ENCODE measurements at regions not wholly inside any gene's neighbourhood (a gene's known extent, or its start where the extent isn't known, plus 50 kb on each side); places are given as distances from the start of the nearest gene placed in this dataset.

DNA sequence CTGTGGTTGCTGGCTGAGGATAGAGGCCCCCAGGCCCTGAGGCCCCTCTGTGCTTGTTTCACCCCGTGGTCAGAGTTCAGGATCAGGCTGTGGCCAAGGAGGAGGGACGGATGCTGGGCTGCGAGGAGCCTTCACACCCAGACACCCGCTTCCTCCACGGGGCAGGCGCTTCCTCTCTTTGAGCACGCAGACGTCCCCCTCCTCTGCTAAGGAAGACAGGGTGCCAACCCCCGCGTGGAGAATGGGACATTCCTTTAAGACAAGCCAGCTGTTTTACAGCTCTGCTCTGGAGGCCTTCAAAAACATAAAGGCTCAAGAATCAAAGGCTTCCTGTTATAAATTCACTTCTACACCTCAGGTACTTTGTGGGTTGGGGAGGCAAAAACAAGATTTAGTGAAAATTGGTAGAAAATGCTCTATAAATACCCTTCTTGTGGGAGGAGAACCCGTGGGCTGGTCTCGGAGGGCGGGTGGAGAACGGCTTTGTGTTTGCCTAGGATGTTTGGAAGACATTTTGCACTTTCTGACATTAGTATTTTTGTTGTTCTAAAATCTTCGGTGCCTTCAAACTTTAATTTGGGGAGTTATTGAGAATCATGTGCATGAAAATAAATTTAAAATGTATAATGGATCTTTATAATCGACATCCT is 60.8 kb upstream of the FOXF1 start:
- no peak overlapping the region for H3K27ac ChIP-seq (ENCODE audit: low read length)
- no peaks in the 10 kb centered on the region for H3K9me3 ChIP-seq (ENCODE audit: control insufficient read depth, low read depth, low read length)
- no peaks in the 10 kb centered on the region for H3K27me3 ChIP-seq (ENCODE audit: control insufficient read depth, insufficient read depth, low read length)
- WGBS (ENCODE audit: insufficient coverage, low lambda C conversion rate), result 70% methylated on average over 2 of the region's 16 CpGs
- no peaks in the 10 kb centered on the region for H3K4me1 ChIP-seq (ENCODE audit: control insufficient read depth, insufficient read depth, low read length)
- no peak overlapping the region for H3K4me3 ChIP-seq (ENCODE audit: low read length)
- no peak for DNase-seq
- H3K36me3 ChIP-seq (ENCODE audit: control insufficient read depth, insufficient read depth, low read length), result no peaks in the 10 kb centered on the region

DNA sequence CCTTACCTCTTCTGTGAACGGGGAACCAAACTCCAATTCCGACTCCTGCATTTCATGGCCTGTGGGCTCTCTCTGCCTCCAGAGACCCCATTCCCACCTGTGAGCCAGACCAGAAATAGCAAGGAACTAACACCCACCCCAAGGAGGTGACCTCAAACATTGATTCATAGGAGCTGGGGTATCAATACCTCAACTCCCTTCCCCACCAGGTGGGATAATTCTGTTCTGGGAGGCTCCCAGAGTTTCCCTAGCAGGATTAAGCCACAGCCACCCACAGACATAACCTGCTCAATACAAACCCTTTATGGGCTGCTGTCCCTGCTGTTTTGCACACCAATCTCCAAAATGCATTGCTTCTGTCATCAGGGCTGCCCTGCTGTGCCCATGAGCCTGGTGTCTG is 59.6 kb upstream of the FOXF1 start:
- no peaks in the 10 kb centered on the region for H3K9me3 ChIP-seq (ENCODE audit: control insufficient read depth, low read depth, low read length)
- H3K4me3 ChIP-seq (ENCODE audit: low read length), result no peak overlapping the region
- WGBS (ENCODE audit: insufficient coverage, low lambda C conversion rate), result no CpG with 5 or more reads among the region's 2 CpGs
- no peak overlapping the region for H3K27ac ChIP-seq (ENCODE audit: low read length)
- no peak for DNase-seq
- H3K27me3 ChIP-seq (ENCODE audit: control insufficient read depth, insufficient read depth, low read length), result no peaks in the 10 kb centered on the region
- H3K36me3 ChIP-seq (ENCODE audit: control insufficient read depth, insufficient read depth, low read length), result no peaks in the 10 kb centered on the region
- H3K4me1 ChIP-seq (ENCODE audit: control insufficient read depth, insufficient read depth, low read length), result no peaks in the 10 kb centered on the region

DNA sequence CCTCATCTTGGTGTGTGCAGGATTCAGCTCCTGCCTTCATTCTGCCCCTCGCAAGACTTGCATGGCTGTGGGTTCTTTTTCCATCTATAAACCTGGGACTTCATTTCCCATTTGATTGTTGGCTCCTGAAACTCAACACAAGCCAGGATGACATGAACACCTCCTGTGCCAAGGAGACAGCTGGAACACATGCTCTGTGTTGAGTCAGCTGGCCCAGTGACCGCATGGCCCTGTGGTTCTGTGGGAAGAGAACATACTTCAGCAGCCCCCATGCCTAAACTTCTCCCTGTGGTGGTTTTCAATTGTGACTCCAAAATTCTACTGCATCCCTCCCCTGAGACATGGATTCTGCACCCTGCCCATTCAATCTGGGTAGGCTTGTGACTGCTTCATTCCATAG is 57.9 kb upstream of the FOXF1 start:
- H3K36me3 ChIP-seq (ENCODE audit: control insufficient read depth, insufficient read depth, low read length), result no peaks in the 10 kb centered on the region
- H3K27ac ChIP-seq (ENCODE audit: low read length), result no peak overlapping the region
- no CpG with 5 or more reads among the region's 2 CpGs for WGBS (ENCODE audit: insufficient coverage, low lambda C conversion rate)
- no peak overlapping the region for H3K4me3 ChIP-seq (ENCODE audit: low read length)
- no peaks in the 10 kb centered on the region for H3K4me1 ChIP-seq (ENCODE audit: control insufficient read depth, insufficient read depth, low read length)
- no peak for DNase-seq
- H3K9me3 ChIP-seq (ENCODE audit: control insufficient read depth, low read depth, low read length), result no peaks in the 10 kb centered on the region
- H3K27me3 ChIP-seq (ENCODE audit: control insufficient read depth, insufficient read depth, low read length), result peaks cover 2% of the 10 kb centered on the region

- Histone ChIP-seq H3K36me3 (ENCODE audit: control insufficient read depth, insufficient read depth, low read length) (no peaks in the 10 kb centered on the region), H3K27me3 (ENCODE audit: control insufficient read depth, insufficient read depth, low read length) (peaks cover 3% of the 10 kb centered on the region), H3K4me3 (ENCODE audit: low read length) (no peak overlapping the region), H3K9me3 (ENCODE audit: control insufficient read depth, low read depth, low read length) (no peaks in the 10 kb centered on the region), H3K27ac (ENCODE audit: low read length) (no peak overlapping the region), H3K4me1 (ENCODE audit: control insufficient read depth, insufficient read depth, low read length) (no peaks in the 10 kb centered on the region)
- WGBS (ENCODE audit: insufficient coverage, low lambda C conversion rate), result no CpG with 5 or more reads among the region's 10 CpGs
- no peak for DNase-seq
Measured at GRCh38 chr16:86455116-86455515, 55.2 kb upstream of the FOXF1 start.

DNA sequence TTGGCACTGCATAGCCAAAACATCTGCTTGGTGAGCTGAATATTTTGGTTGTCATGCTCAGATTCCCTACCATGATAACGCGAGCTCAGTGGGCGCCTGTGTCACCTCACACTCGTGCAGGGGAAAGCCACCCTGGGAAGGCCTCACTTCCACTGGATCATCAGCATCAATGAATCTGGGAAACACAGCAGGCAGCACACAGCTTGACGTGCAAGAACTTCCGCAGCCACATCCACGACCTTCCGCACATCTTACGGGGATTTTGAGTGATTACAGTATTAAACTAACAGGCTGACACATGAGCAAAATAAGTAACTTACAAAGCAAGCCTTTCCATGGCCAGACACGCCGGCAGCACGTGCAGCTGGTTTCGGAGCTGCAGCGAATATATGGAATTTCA is 54.7 kb upstream of the FOXF1 start:
- WGBS (ENCODE audit: insufficient coverage, low lambda C conversion rate), result no CpG with 5 or more reads among the region's 14 CpGs
- H3K4me1 ChIP-seq (ENCODE audit: control insufficient read depth, insufficient read depth, low read length), result no peaks in the 10 kb centered on the region
- H3K4me3 ChIP-seq (ENCODE audit: low read length), result no peak overlapping the region
- no peaks in the 10 kb centered on the region for H3K36me3 ChIP-seq (ENCODE audit: control insufficient read depth, insufficient read depth, low read length)
- H3K27me3 ChIP-seq (ENCODE audit: control insufficient read depth, insufficient read depth, low read length), result peaks cover 3% of the 10 kb centered on the region
- no peak overlapping the region for H3K27ac ChIP-seq (ENCODE audit: low read length)
- DNase-seq, result no peak
- no peaks in the 10 kb centered on the region for H3K9me3 ChIP-seq (ENCODE audit: control insufficient read depth, low read depth, low read length)

- Histone ChIP-seq H3K27ac (ENCODE audit: low read length) (peak overlapping the region; percentile 13), H3K9me3 (ENCODE audit: control insufficient read depth, low read depth, low read length) (peaks cover 4% of the 10 kb centered on the region), H3K36me3 (ENCODE audit: control insufficient read depth, insufficient read depth, low read length) (no peaks in the 10 kb centered on the region), H3K4me3 (ENCODE audit: low read length) (no peak overlapping the region), H3K27me3 (ENCODE audit: control insufficient read depth, insufficient read depth, low read length) (peaks cover 3% of the 10 kb centered on the region), H3K4me1 (ENCODE audit: control insufficient read depth, insufficient read depth, low read length) (peaks cover 5% of the 10 kb centered on the region)
- WGBS (ENCODE audit: insufficient coverage, low lambda C conversion rate), result no CpG with 5 or more reads among the region's 11 CpGs
- peak in 1 of 2 donors; percentile 32 for DNase-seq
Measured at GRCh38 chr16:86457501-86458148, 52.7 kb upstream of the FOXF1 start.

- DNase-seq, result peak in 1 of 2 donors; percentile 41
- 36% methylated on average over 4 of the region's 7 CpGs for WGBS (ENCODE audit: insufficient coverage, low lambda C conversion rate)
- Histone ChIP-seq H3K27me3 (ENCODE audit: control insufficient read depth, insufficient read depth, low read length) (peaks cover 3% of the 10 kb centered on the region), H3K4me1 (ENCODE audit: control insufficient read depth, insufficient read depth, low read length) (peaks cover 7% of the 10 kb centered on the region), H3K27ac (ENCODE audit: low read length) (peak overlapping the region; percentile 13), H3K36me3 (ENCODE audit: control insufficient read depth, insufficient read depth, low read length) (no peaks in the 10 kb centered on the region), H3K9me3 (ENCODE audit: control insufficient read depth, low read depth, low read length) (peaks cover 4% of the 10 kb centered on the region), H3K4me3 (ENCODE audit: low read length) (no peak overlapping the region)
Measured at GRCh38 chr16:86458149-86458777, 52.1 kb upstream of the FOXF1 start.

- H3K27ac ChIP-seq (ENCODE audit: low read length), result no peak overlapping the region
- no peak for DNase-seq
- no peaks in the 10 kb centered on the region for H3K36me3 ChIP-seq (ENCODE audit: control insufficient read depth, insufficient read depth, low read length)
- H3K4me3 ChIP-seq (ENCODE audit: low read length), result no peak overlapping the region
- no CpG with 5 or more reads among the region's 13 CpGs for WGBS (ENCODE audit: insufficient coverage, low lambda C conversion rate)
- peaks cover 3% of the 10 kb centered on the region for H3K27me3 ChIP-seq (ENCODE audit: control insufficient read depth, insufficient read depth, low read length)
- peaks cover 7% of the 10 kb centered on the region for H3K4me1 ChIP-seq (ENCODE audit: control insufficient read depth, insufficient read depth, low read length)
- H3K9me3 ChIP-seq (ENCODE audit: control insufficient read depth, low read depth, low read length), result peaks cover 8% of the 10 kb centered on the region
Measured at GRCh38 chr16:86459266-86459665, 51.1 kb upstream of the FOXF1 start.
